ENCODE measurements at regions not wholly inside any gene's neighbourhood (a gene's known extent, or its start where the extent isn't known, plus 50 kb on each side); places are given as distances from the start of the nearest gene placed in this dataset.

DNA sequence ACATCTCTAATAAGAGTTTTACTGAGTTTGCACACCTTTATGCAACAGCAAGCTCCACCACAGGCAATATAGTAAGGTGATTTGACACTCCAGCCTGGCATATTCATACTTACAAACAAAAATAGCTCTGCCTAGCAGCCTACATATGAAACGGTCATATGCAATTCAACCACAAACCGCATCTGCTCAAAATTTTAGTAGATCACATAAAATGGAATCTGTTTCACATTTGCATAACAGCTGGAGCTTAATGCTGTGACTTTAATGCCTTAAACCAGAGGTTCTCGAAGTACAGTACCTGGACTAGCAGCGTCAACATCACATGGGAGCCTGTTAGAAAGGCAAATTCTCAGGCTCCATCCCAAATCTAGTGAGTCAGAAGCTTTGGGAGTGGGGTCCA, 578.4 kb downstream of the CDH11 start:
- no peak for DNase-seq (ENCODE audit: extremely low read depth in 1 of 2, low read depth in 1 of 2)

- no peak for DNase-seq (ENCODE audit: extremely low read depth in 1 of 2, low read depth in 1 of 2)
Measured at GRCh38 chr16:64543031-64543430, 578.8 kb downstream of the CDH11 start.

GRCh38 chr16:64542152-64542551, 579.7 kb downstream of the CDH11 start:
- no peak for DNase-seq (ENCODE audit: extremely low read depth in 1 of 2, low read depth in 1 of 2)

- no peak for DNase-seq (ENCODE audit: extremely low read depth in 1 of 2, low read depth in 1 of 2)
Measured at GRCh38 chr16:64541621-64542020, 580.2 kb downstream of the CDH11 start.

- DNase-seq (ENCODE audit: extremely low read depth in 1 of 2, low read depth in 1 of 2), result no peak
Measured at GRCh38 chr16:64540434-64540833, 581.4 kb downstream of the CDH11 start.

GRCh38 chr16:64539811-64540371, 582.0 kb downstream of the CDH11 start:
- no peak for DNase-seq (ENCODE audit: extremely low read depth in 1 of 2, low read depth in 1 of 2)

- DNase-seq (ENCODE audit: extremely low read depth in 1 of 2, low read depth in 1 of 2), result no peak
Measured at GRCh38 chr16:64534180-64534780, 587.6 kb downstream of the CDH11 start.

DNA sequence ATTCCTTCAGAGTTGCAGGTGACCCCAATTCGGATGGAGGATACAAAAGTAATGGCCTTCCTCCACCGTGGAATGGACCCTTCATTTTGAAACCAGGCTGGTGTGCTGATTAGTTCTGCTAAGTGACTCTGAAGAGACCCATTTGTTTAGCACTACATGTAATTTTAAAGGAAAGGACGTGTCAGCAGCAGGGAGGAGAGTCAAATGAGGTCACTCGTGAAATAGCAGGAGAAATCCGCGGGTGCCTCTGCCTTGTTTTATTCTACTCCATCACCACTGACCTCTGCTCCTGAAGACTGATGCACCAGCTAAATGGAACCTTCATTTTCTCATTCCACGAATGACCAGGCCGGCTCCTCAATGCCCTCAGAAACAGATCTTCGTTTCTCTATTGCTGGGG, 589.2 kb downstream of the CDH11 start:
- DNase-seq (ENCODE audit: extremely low read depth in 1 of 2, low read depth in 1 of 2), result no peak

DNA sequence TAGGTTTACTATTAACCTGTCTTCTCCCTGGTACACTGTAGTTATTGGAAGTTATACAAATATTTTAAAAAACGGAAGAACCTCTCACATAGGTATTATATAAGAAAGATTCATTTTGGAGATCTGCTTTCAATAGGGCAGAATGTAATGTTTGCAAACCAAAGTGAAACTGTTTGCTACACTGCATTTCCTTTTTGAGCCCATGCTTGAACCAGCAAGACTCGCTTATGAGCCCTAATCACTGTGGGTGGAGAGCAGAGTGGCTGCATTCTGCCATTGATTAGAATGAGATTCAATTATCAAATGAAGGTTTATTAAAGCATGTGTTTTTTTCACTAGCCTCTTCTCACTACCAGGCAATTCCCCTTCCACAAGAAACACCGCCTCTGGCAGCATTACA, 589.7 kb downstream of the CDH11 start:
- no peak for DNase-seq (ENCODE audit: extremely low read depth in 1 of 2, low read depth in 1 of 2)

DNA sequence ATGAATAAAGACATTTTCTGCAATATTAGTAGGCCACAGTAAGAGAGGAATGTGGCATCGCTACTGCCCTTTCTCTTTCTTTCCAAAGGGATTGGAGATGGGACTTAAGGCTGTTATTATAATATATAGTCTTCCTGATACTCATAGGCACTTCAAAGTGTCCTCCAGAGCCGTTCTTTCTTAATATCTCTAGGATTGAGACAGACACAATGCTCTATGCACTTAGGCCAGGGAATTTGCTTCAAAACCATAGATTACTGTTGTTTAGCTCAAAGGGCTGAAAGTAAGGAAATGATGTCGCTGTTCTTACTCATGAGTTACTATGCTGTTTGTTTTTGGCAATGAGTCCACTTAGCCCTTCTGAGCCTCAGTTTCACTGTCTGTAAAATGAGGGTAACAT, 590.5 kb downstream of the CDH11 start:
- no peak for DNase-seq (ENCODE audit: extremely low read depth in 1 of 2, low read depth in 1 of 2)

- DNase-seq (ENCODE audit: extremely low read depth in 1 of 2, low read depth in 1 of 2), result no peak
Measured at GRCh38 chr16:64522548-64522947, 599.3 kb downstream of the CDH11 start.

GRCh38 chr16:64513871-64514270, 608.0 kb downstream of the CDH11 start:
- DNase-seq (ENCODE audit: extremely low read depth in 1 of 2, low read depth in 1 of 2), result no peak

GRCh38 chr16:64507240-64508024, 614.4 kb downstream of the CDH11 start:
- no peak for DNase-seq (ENCODE audit: extremely low read depth in 1 of 2, low read depth in 1 of 2)

DNA sequence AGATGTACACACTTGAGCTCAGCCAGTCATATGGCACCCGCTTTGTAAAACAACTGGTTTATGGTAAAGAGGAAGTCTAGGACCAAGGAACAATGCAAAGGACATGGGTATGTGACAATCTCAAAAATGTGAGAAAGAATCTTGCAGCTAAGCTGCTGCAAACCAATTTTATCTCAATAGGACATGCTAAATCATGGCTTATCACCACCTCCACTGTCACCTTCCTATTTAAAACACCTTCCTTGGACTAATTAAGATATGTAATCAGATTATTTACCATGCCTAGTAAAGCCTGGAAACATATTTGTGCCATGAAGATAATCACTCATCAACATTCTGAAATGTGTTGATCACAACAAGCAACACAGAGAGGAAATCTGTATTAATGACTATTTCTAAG, 622.7 kb downstream of the CDH11 start:
- DNase-seq (ENCODE audit: extremely low read depth in 1 of 2, low read depth in 1 of 2), result no peak

GRCh38 chr16:64498363-64498762, 623.5 kb downstream of the CDH11 start:
- DNase-seq (ENCODE audit: extremely low read depth in 1 of 2, low read depth in 1 of 2), result no peak

- no peak for DNase-seq (ENCODE audit: extremely low read depth in 1 of 2, low read depth in 1 of 2)
Measured at GRCh38 chr16:64493709-64494108, 628.2 kb downstream of the CDH11 start.

DNA sequence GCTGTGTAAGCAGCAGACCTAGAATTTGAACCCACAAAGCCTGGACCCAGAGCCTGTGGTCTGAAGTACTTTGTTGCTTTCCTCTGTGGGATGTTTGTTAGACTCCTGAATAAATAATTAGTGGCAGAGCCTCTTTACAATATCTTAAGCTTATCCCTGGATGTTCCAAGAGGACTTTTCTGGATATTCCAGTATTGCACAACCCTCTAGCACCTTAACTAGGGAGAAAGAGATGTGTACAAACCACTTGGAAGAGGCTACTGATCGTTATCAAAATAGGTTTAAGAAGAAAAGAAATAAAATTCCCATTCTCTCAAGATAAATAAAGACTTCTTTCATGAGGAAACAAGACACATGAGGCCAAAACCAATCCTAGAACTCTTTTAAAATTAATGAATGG, 632.4 kb downstream of the CDH11 start:
- no peak for DNase-seq (ENCODE audit: extremely low read depth in 1 of 2, low read depth in 1 of 2)

GRCh38 chr16:64486561-64486960, 635.3 kb downstream of the CDH11 start:
- no peak for DNase-seq (ENCODE audit: extremely low read depth in 1 of 2, low read depth in 1 of 2)

DNA sequence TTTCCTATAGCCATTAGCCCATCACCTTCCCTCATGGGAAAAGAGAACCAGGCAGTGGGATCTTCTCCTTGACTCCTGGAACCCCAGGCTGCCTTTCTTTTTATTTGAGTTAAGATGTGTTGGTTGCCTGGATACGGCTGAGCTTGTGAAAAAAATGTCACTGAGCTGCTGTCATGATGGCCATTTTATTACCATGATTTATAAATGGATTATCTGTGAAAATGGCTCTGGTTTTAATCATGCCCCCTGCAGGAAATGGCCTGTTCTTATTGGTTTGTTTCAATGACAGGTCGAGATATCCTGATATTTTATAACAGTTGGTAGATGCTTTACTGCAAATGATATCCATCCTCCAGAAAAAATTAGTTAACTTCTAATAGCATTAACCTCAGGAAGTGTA, 640.4 kb downstream of the CDH11 start:
- DNase-seq (ENCODE audit: extremely low read depth in 1 of 2, low read depth in 1 of 2), result no peak

DNA sequence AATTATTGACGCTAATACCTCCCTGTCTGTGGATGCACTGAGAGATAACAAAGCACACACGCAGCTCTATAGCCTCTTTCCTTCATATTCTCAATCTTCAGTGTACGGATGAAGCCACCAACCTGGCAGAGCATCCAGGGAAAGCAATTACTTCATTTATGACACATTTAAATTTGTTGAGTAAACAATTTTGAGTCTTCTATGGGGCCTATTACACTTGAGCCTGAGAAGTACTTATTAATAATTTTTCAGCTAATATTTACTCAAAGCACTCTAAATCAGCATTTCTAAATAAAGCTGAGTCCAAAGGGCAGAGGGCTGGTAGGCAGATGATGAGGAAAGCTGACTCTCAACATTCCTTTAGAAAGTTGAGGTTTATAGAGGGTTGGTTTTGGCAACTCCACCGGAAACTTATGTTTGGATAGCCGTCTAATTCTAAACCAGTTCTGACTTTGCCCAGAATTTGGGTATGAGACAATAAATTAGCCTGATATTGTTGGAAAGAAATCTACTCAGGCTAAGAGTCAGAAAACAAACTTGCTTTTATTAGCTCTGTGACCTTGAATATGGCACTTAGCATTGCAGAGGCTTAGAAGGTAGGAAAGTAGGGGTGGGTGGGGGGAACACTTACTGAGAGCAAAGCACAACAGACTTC, 643.5 kb downstream of the CDH11 start:
- no peak for DNase-seq (ENCODE audit: extremely low read depth in 1 of 2, low read depth in 1 of 2)

GRCh38 chr16:64475627-64476351, 646.1 kb downstream of the CDH11 start:
- no peak for DNase-seq (ENCODE audit: extremely low read depth in 1 of 2, low read depth in 1 of 2)

Data from stimulated activated CD8-positive, alpha-beta memory T cell treated with anti-CD3 and anti-CD28 coated beads, Interleukin-7, amount 100 ng/mL, for 48 hours (primary cell).